ENCODE measurements at regions not wholly inside any gene's neighbourhood (a gene's known extent, or its start where the extent isn't known, plus 50 kb on each side); places are given as distances from the start of the nearest gene placed in this dataset.

- TF ChIP-seq POLR2A (IDR thresholded peaks at IDR 0.05) (no peak), CTCF (IDR thresholded peaks at IDR 0.05) (no peak)
Observed at GRCh38 chr2:163177592-163177991, 339.0 kb upstream of the KCNH7 start.

Data from esophagus squamous epithelium (tissue), 4 donors.